ENCODE measurements at regions not wholly inside any gene's neighbourhood (a gene's known extent, or its start where the extent isn't known, plus 50 kb on each side); places are given as distances from the start of the nearest gene placed in this dataset.
A peak's percentile ranks its signal among the peaks of the same experiment; 100 is the strongest.

DNA sequence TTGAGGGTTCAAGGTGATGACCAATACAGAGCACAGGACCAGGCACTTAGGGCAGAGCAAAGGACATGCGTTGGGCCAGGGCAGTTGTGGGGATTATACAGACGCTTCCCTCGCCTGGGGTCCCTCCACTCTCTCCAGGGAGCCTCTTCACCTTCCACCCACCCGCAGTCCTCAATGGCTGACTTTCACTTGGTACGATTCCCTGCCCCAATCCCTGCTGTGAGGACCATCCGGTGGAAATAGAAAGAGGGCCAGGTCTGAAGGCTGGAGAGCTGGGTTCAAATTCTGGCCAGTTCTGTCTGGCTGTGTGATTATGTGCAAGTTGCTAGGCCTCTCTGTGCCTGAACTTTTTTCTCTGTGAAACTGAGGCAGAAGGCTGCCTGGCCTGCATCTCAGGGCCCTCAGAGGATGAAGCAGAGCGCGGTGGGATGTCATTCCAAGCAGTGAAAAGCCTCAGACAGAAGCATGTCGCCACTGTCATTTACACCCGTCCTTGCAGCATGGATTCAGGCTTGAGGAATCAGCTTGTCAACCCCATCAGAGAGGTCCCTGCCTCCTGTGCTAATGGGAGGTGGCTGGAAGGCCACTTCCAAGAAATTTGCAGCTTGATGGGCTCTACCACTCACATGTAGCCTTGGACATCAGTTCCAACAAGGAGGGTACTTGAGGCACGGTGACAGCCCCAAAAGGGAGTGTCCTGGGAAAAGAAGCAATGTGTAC is 206.6 kb upstream of the IER5L start:
- no peak for DNase-seq (ENCODE audit: low read depth)
- H3K4me3 ChIP-seq (ENCODE audit: low read depth, low read length) = no peak overlapping the region
- TF ChIP-seq, protein P1, sequence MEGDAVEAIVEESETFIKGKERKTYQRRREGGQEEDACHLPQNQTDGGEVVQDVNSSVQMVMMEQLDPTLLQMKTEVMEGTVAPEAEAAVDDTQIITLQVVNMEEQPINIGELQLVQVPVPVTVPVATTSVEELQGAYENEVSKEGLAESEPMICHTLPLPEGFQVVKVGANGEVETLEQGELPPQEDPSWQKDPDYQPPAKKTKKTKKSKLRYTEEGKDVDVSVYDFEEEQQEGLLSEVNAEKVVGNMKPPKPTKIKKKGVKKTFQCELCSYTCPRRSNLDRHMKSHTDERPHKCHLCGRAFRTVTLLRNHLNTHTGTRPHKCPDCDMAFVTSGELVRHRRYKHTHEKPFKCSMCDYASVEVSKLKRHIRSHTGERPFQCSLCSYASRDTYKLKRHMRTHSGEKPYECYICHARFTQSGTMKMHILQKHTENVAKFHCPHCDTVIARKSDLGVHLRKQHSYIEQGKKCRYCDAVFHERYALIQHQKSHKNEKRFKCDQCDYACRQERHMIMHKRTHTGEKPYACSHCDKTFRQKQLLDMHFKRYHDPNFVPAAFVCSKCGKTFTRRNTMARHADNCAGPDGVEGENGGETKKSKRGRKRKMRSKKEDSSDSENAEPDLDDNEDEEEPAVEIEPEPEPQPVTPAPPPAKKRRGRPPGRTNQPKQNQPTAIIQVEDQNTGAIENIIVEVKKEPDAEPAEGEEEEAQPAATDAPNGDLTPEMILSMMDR (IDR thresholded peaks at IDR 0.05; ENCODE audit: insufficient read depth, low read depth, low read length, missing control alignments) = no peak

DNA sequence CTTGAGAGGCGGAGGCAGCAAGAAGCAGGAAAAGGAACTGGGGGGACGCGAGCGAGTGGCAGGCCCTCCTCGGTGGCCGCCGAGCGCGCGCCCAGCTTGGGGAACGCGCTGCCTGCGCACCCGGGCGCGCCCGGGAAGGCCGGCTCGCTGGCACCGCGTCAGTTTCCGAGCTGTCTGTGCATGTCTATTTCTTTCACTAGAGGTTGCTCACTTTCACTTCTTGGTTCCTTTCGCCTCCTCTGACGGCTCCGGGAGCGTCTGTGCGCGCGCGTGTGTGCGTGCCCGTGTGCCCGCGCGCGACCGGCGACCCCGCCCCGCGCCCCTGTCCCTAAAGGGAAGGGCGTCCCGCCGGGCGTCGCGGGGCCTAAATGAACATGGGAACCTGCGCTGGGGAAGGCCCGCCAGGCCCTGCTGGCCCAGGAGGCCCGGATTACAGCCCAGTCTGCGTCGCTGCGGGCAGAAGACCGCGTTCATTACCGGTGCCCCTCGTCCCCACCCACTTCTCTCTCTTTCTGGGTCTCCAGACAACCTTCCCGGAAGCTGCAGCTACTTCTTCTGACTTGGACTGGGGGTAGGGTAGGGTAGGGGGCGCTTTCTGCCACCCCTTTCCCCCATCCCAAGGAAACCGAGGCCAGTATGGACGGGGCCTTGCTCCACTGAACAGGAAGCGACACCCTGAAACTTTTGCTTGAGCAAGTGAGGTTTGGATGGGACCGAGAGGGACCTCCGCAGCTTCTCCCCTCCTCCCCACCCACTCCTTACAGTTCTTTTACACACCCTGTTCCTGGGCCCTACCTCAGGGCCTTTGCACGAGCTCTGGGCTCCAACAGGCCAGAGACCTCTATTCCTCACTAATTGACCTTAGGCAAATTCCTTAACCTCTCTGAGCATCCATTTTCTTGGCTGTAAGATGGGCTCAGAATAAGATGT is 205.8 kb upstream of the IER5L start:
- peak overlapping the region; percentile 44 for H3K4me3 ChIP-seq (ENCODE audit: low read depth, low read length)
- DNase-seq (ENCODE audit: low read depth) = peak; percentile 86
- TF ChIP-seq, protein P1 (IDR thresholded peaks at IDR 0.05; ENCODE audit: insufficient read depth, low read depth, low read length, missing control alignments) = peak; percentile 6

DNA sequence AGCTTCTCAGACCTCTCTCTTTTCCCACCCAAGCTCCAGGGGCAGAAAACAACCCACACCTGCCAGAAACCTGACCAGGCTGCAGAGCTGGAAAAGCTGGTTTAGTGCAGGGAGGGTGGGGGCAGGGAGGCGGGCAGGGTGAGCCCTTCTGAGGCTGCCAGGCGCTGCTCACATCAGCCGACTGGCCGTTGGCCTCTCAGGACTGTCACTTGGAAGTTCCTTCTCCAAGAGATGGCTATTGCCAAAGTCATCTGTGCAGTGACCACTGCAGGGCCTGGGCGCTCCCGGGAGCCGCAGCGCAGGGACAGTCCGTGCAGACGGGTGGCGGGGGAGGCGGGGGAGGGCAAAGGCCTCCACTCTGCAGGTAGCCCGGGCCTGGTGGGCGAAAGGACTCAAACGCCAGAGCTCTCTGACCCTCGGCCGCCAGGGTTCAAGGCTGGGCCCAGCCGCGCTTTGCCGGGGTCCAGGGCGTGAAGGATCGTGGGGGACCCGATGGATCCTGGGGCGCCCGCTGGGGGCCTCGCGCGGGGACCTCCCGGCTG is 205.0 kb upstream of the IER5L start:
- peak overlapping the region; percentile 44 for H3K4me3 ChIP-seq (ENCODE audit: low read depth, low read length)
- TF ChIP-seq, protein P1 (IDR thresholded peaks at IDR 0.05; ENCODE audit: insufficient read depth, low read depth, low read length, missing control alignments) = no peak
- no peak for DNase-seq (ENCODE audit: low read depth)

DNA sequence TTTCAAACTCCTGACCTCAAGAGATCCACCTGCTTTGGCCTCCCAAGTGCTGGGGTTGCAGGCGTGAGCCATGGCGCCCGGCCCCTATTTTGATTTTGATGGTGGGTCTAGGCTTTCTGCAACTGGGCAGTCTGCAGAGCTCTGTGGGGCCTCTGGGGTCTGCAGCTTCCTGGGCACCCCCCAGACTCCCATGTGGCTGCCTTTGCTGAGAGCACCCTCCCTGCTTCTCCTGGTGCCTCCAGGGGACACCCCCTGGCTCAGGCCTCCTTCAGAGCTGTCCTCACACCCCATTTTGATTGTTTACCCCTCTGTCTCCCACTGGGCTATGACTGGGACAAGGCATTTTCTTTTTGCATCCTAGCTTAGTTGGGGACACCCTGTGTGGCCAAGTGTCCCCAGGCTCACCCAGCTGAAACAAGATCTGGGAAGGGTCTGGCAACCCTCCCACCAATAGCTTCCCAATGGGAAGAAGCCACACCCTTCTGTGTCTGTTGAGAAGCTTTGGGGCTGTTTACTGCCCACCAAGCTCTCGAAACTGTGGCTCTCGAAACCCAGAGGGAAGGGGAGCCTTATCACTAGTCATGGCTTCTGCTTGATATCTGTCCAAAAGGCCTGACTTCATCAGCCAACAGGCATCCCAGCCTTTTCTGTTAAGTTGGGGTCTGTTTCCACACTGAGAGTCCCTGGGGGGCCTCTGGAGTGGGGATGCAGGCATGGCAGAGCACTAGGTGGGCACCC is 204.4 kb upstream of the IER5L start:
- TF ChIP-seq, protein P1 (IDR thresholded peaks at IDR 0.05; ENCODE audit: insufficient read depth, low read depth, low read length, missing control alignments) = no peak
- no peak overlapping the region for H3K4me3 ChIP-seq (ENCODE audit: low read depth, low read length)
- DNase-seq (ENCODE audit: low read depth) = no peak

DNA sequence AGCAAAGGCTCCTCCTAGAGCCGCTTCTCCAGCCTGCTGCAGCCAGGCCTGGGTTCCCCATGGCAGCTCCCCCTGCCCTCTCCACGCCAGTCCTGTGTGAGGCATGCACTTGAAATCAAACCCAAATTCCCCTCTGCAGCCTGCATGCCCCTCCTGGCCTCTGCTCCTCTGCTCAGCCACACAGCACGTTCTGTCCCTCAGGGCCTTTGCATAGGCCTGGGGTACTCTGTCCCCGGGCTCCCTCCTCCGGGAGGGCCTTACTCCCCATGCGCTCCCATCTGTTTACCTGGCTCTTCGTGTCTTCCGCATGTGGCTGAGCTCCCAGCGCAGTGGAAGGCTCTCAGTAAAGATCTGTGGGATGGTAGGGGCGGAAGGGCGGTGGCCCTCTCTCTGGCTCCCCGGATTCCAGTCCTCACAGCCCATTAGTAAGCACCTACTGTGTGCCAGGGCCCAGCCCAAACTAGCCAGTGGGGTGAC is 203.5 kb upstream of the IER5L start:
- DNase-seq (ENCODE audit: low read depth) = no peak
- TF ChIP-seq, protein P1 (IDR thresholded peaks at IDR 0.05; ENCODE audit: insufficient read depth, low read depth, low read length, missing control alignments) = no peak
- no peak overlapping the region for H3K4me3 ChIP-seq (ENCODE audit: low read depth, low read length)

DNA sequence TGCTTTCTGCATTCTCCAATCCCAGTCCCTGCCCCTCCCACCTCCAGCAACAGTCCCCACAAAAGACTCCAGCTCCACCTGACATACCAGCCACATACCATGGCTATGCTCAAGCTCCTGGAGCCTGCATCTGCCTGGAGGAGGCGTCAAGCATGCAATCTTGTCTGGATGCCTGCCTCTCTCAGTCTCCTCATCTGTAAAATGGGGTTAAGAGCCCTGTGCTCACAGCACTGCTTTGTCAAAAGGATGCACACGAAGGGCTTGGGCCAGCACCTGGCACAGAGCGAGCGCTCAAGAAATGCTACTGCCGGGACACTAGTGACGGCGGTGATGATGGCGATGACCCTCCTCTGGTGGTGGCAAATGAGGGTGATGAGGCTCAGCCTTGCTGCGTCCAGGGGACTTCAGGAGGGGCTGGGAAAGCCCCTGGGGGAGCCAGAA is 202.9 kb upstream of the IER5L start:
- TF ChIP-seq, protein P1 (IDR thresholded peaks at IDR 0.05; ENCODE audit: insufficient read depth, low read depth, low read length, missing control alignments) = no peak
- no peak for DNase-seq (ENCODE audit: low read depth)
- no peak overlapping the region for H3K4me3 ChIP-seq (ENCODE audit: low read depth, low read length)
